SK-N-SH treated with all-trans-retinoic acid at 6 μM for 48 hours (cell line): ENCODE measurements at regions not wholly inside any gene's neighbourhood (a gene's known extent, or its start where the extent isn't known, plus 50 kb on each side); places are given as distances from the start of the nearest gene placed in this dataset.

Source experiments
- ATAC-seq: fragments of 200-7000 bp; cut with Tn5 transposase; 3 replicates; pipeline ENCODE4 v1.9.1; 2020; ENCODE audit warnings: mild to moderate bottlenecking, moderate library complexity
- ARNTL ChIP-seq: fragments of 450-650 bp; formaldehyde crosslinking; IDR thresholded peaks from 2 replicates; pipeline ENCODE4 v1.5.0; 2020; ENCODE audit warnings: low read depth, mild to moderate bottlenecking, moderate library complexity, borderline replicate concordance
- BACH2 ChIP-seq: fragments of 250-450 bp; sonication (Bioruptor Pico); IDR thresholded peaks from 2 replicates; pipeline ENCODE4 v1.9.0; 2021; ENCODE audit warnings: mild to moderate bottlenecking, borderline replicate concordance
- ESRRG ChIP-seq: fragments of 250-450 bp; sonication (Bioruptor Pico); IDR thresholded peaks from 2 replicates; pipeline ENCODE4 v1.6.1; 2021; ENCODE audit warnings: mild to moderate bottlenecking
- GLIS3 ChIP-seq: fragments of 250-450 bp; sonication (Bioruptor Pico); IDR thresholded peaks from 2 replicates; pipeline ENCODE4 v1.5.0; 2020; ENCODE audit warnings: mild to moderate bottlenecking, moderate library complexity
- ISL1 ChIP-seq: fragments of 250-450 bp; sonication (Bioruptor Pico); IDR thresholded peaks from 2 replicates; pipeline ENCODE4 v2.1.2; 2022; ENCODE audit warnings: mild to moderate bottlenecking, moderate library complexity
- OSR1 ChIP-seq: fragments of 250-450 bp; sonication (Bioruptor Pico); IDR thresholded peaks from 2 replicates; pipeline ENCODE4 v1.8.0; 2022; ENCODE audit warnings: moderate library complexity, mild to moderate bottlenecking, inconsistent platforms
- PPARA ChIP-seq: fragments of 250-450 bp; sonication (Bioruptor Pico); IDR thresholded peaks from 2 replicates; pipeline ENCODE4 v1.5.0; 2020; ENCODE audit warnings: mild to moderate bottlenecking, borderline replicate concordance
- RARB ChIP-seq: fragments of 250-450 bp; sonication (Bioruptor Pico); IDR thresholded peaks from 2 replicates; pipeline ENCODE4 v1.8.0; 2021; ENCODE audit warnings: mild to moderate bottlenecking, moderate library complexity
- TCF4 ChIP-seq: fragments of 250-450 bp; sonication (Bioruptor Pico); IDR thresholded peaks from 2 replicates; pipeline ENCODE4 v1.8.0; 2021; ENCODE audit warnings: mild to moderate bottlenecking, moderate library complexity, borderline replicate concordance
- TOX ChIP-seq: fragments of 250-450 bp; sonication (Bioruptor Pico); IDR thresholded peaks from 2 replicates; pipeline ENCODE4 v1.8.0; 2021; ENCODE audit warnings: mild to moderate bottlenecking, moderate library complexity, borderline replicate concordance
- ZFP3 ChIP-seq: fragments of 250-450 bp; sonication (Bioruptor Pico); IDR thresholded peaks from 2 replicates; pipeline ENCODE4 v1.5.0; 2020; ENCODE audit warnings: mild to moderate bottlenecking, moderate library complexity
- ZFP30 ChIP-seq: fragments of 450-650 bp; formaldehyde crosslinking; IDR thresholded peaks from 2 replicates; pipeline ENCODE4 v1.5.0; 2022; ENCODE audit warnings: mild to moderate bottlenecking, moderate library complexity
- ZNF565 ChIP-seq: fragments of 450-650 bp; formaldehyde crosslinking; conservative IDR thresholded peaks from 2 replicates; pipeline ENCODE4 v1.5.0; 2020; ENCODE audit warnings: low read depth, mild to moderate bottlenecking, moderate library complexity
- ZNF70 ChIP-seq: fragments of 450-650 bp; formaldehyde crosslinking; IDR thresholded peaks from 2 replicates; pipeline ENCODE4 v1.5.0; 2020; ENCODE audit warnings: mild to moderate bottlenecking, moderate library complexity
- ZNF8 ChIP-seq: fragments of 450-650 bp; formaldehyde crosslinking; IDR thresholded peaks from 2 replicates; pipeline ENCODE4 v1.5.0; 2020; ENCODE audit warnings: mild to moderate bottlenecking, moderate library complexity
- TF ChIP-seq, protein P1 (sequence below): fragments of 250-450 bp; sonication (Bioruptor Pico); IDR thresholded peaks from 2 replicates; pipeline ENCODE4 v1.5.0; 2020; ENCODE audit warnings: mild to moderate bottlenecking, moderate library complexity
- TF ChIP-seq, protein P2 (sequence below): fragments of 250-450 bp; sonication (Bioruptor Pico); IDR thresholded peaks from 2 replicates; pipeline ENCODE4 v1.5.1; 2020; ENCODE audit warnings: low read depth, mild to moderate bottlenecking, moderate library complexity
- TF ChIP-seq, protein P3 (sequence below): fragments of 250-450 bp; sonication (Bioruptor Pico); IDR thresholded peaks from 2 replicates; pipeline ENCODE4 v1.8.0; 2020; ENCODE audit warnings: mild to moderate bottlenecking, moderate library complexity, borderline replicate concordance
- TF ChIP-seq, protein P4 (sequence below): fragments of 250-450 bp; sonication (Bioruptor Pico); IDR thresholded peaks from 2 replicates; pipeline ENCODE4 v1.5.1; 2021; ENCODE audit warnings: mild to moderate bottlenecking, moderate library complexity

DNA sequence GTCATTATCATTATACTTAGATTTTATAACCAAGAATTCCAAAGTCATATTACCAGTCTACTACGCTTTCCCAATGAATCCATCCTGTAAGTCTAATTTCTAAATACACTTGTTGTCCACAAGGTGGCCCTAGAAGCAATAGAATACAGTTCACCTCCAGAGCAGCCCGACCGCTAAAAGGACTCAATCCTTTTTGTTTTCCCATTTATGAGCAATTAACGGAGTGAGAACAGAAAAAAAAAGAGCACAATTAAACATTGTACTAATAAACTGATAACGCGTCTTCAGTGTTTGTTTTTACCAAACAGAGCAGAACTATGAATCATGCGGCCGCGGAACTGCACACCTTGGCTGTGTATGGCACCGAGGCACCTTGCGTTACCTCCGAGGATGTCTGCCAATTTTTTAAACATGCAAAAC, 160.7 kb upstream of the DAPK1 start:
- peak; percentile 93 for ATAC-seq

DNA sequence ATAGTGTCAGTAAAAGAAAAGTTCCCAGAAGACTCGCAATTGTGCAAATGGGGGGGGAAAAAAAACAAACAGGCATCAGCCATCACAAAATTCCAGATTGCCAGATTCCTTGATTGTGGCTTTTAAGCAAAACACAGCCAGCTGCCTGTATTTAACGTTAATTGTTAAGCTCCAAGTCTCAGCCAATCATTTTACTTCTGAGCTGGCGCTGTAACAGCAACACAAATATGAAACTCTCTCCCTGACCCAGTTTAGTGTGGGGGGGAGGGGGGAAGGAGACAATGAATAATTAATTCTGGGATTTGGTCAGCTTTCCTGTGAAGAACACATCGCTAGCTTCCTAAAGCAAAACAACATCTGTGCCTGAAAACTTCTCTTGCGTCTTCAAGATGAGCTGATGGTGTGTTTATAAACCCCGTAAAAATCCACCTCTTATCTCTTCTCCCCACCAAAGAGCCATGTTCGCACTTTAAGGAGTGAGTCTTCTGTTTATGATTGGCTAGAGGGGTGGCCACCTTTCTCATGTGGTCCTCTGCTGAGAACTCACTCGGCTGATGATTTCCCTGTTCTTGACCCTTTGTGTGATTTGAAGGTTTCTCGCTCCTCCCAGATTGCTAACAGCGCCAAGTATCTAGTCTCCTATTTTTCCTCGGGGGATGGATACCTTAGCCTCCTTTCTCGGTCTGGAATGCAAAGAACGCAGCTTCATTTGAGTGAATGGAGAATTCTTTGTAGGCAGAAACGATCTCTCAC, 160.2 kb upstream of the DAPK1 start:
- peak; percentile 70 for ATAC-seq
- TF ChIP-seq BACH2 (no peak), ISL1 (CRISPR knock-in tag) (peak; percentile 32; the same call in 1 of the 2 replicates), ZFP3 (no peak), ARNTL (CRISPR knock-in tag) (no peak)
- TF ChIP-seq, protein P1, sequence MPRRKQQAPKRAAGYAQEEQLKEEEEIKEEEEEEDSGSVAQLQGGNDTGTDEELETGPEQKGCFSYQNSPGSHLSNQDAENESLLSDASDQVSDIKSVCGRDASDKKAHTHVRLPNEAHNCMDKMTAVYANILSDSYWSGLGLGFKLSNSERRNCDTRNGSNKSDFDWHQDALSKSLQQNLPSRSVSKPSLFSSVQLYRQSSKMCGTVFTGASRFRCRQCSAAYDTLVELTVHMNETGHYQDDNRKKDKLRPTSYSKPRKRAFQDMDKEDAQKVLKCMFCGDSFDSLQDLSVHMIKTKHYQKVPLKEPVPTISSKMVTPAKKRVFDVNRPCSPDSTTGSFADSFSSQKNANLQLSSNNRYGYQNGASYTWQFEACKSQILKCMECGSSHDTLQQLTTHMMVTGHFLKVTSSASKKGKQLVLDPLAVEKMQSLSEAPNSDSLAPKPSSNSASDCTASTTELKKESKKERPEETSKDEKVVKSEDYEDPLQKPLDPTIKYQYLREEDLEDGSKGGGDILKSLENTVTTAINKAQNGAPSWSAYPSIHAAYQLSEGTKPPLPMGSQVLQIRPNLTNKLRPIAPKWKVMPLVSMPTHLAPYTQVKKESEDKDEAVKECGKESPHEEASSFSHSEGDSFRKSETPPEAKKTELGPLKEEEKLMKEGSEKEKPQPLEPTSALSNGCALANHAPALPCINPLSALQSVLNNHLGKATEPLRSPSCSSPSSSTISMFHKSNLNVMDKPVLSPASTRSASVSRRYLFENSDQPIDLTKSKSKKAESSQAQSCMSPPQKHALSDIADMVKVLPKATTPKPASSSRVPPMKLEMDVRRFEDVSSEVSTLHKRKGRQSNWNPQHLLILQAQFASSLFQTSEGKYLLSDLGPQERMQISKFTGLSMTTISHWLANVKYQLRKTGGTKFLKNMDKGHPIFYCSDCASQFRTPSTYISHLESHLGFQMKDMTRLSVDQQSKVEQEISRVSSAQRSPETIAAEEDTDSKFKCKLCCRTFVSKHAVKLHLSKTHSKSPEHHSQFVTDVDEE (CRISPR knock-in tag): no peak
- TF ChIP-seq, all 23 proteins: peak for 1

More for the DNA sequence above, 160.7 kb upstream of the DAPK1 start:
- TF ChIP-seq ARNTL (CRISPR knock-in tag) (no peak), ZNF565 (CRISPR knock-in tag) (no peak), ESRRG (CRISPR knock-in tag) (no peak), TOX (no peak), PPARA (CRISPR knock-in tag) (no peak), BACH2 (no peak), OSR1 (CRISPR knock-in tag) (no peak), GLIS3 (CRISPR knock-in tag) (no peak), ZNF70 (CRISPR knock-in tag) (no peak), TCF4 (CRISPR knock-in tag) (no peak)
- TF ChIP-seq, protein P2, sequence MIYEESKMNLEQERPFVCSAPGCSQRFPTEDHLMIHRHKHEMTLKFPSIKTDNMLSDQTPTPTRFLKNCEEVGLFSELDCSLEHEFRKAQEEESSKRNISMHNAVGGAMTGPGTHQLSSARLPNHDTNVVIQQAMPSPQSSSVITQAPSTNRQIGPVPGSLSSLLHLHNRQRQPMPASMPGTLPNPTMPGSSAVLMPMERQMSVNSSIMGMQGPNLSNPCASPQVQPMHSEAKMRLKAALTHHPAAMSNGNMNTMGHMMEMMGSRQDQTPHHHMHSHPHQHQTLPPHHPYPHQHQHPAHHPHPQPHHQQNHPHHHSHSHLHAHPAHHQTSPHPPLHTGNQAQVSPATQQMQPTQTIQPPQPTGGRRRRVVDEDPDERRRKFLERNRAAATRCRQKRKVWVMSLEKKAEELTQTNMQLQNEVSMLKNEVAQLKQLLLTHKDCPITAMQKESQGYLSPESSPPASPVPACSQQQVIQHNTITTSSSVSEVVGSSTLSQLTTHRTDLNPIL: no peak
- TF ChIP-seq, protein P3, sequence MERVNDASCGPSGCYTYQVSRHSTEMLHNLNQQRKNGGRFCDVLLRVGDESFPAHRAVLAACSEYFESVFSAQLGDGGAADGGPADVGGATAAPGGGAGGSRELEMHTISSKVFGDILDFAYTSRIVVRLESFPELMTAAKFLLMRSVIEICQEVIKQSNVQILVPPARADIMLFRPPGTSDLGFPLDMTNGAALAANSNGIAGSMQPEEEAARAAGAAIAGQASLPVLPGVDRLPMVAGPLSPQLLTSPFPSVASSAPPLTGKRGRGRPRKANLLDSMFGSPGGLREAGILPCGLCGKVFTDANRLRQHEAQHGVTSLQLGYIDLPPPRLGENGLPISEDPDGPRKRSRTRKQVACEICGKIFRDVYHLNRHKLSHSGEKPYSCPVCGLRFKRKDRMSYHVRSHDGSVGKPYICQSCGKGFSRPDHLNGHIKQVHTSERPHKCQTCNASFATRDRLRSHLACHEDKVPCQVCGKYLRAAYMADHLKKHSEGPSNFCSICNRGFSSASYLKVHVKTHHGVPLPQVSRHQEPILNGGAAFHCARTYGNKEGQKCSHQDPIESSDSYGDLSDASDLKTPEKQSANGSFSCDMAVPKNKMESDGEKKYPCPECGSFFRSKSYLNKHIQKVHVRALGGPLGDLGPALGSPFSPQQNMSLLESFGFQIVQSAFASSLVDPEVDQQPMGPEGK (CRISPR knock-in tag): no peak

DNA sequence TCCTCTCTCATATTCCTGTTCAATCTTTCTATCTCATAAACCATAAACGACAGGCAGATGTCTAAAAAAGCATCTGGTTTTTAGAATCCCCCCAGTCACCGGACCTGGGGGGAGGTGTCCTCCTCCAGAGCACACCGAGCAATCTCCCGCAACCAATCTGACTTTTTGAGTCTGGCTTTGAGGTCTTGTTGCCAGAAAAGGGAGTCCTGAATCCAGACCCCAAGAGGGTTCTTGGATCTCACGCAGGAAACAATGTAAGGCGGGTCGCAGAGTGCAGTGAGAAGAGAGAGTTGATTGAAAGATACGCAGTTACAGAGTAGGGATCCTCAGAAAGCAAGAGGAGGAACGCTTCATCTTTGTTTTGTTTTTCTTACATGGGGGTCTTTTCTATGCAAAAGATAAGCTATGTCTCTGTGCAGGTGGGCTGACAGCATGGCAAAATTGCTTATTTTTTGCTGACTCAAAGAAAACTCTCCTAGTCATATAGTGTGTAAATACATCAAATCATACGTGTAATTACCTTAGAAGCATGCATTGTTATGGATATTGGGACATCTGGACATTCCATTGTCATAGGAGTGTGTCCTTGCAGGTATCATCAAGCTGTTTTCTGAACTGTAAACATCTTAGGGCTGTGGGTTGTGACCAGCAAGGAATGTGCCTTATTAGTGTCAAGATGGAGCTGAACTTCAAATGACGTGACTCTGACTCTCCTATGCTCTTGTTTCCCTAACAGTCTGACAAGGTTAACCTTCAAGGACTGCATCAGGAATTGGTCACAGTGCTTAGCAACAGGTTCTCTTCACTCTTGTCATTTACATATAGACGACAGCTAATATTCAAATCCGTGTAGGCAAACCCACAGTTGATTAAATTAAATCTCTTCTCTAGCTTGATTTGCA, 159.3 kb upstream of the DAPK1 start:
- no peak for TF ChIP-seq ZFP30 (CRISPR knock-in tag)
- no peak for TF ChIP-seq ZFP3
- TF ChIP-seq, protein P1 (CRISPR knock-in tag): peak; percentile 40; the same call in 1 of the 2 replicates
- TF ChIP-seq ZNF70 (CRISPR knock-in tag): no peak
- no peak for ATAC-seq

DNA sequence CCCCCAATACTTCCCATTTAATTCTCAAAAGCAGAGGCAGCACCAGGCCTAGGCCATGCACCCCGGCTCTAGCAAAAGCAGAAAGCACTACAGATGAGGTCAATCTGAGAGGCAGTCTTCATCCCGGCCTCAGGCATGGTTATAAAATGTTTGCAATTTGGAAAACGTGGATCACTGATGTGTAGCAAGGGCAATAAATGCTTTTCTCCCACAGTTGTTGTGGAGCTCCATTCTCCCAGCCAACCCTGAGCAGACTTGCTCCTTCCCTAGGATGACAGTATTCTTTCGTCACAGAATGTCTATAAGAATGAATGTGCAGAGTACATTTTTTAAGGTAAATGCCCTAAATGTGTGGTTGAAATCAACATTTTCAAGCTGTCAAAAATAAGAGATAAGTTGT, 157.3 kb upstream of the DAPK1 start:
- TF ChIP-seq RARB (no peak), ZNF70 (CRISPR knock-in tag) (no peak), ARNTL (CRISPR knock-in tag) (no peak), ISL1 (CRISPR knock-in tag) (no peak), TOX (no peak), ESRRG (CRISPR knock-in tag) (no peak), ZNF8 (CRISPR knock-in tag) (no peak), BACH2 (no peak), TCF4 (CRISPR knock-in tag) (no peak)
- TF ChIP-seq, protein P4, sequence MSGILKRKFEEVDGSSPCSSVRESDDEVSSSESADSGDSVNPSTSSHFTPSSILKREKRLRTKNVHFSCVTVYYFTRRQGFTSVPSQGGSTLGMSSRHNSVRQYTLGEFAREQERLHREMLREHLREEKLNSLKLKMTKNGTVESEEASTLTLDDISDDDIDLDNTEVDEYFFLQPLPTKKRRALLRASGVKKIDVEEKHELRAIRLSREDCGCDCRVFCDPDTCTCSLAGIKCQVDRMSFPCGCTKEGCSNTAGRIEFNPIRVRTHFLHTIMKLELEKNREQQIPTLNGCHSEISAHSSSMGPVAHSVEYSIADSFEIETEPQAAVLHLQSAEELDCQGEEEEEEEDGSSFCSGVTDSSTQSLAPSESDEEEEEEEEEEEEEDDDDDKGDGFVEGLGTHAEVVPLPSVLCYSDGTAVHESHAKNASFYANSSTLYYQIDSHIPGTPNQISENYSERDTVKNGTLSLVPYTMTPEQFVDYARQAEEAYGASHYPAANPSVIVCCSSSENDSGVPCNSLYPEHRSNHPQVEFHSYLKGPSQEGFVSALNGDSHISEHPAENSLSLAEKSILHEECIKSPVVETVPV (CRISPR knock-in tag): no peak

More for the DNA sequence above, 157.3 kb upstream of the DAPK1 start:
- ATAC-seq: no peak
